Naive B cell (primary cell): ENCODE measurements at regions not wholly inside any gene's neighbourhood (a gene's known extent, or its start where the extent isn't known, plus 50 kb on each side); places are given as distances from the start of the nearest gene placed in this dataset.
A peak's percentile ranks its signal among the peaks of the same experiment; 100 is the strongest.

Source experiments
- ATAC-seq, 2 donors: fragments of 150-1000 bp; cut with Tn5 transposase; 2 replicates each; pipeline ENCODE4 v1.10.0; 2021; ENCODE audit warnings: low read depth in 2 of 2, mild to moderate bottlenecking in 2 of 2, moderate library complexity in 2 of 2
- DNase-seq: peaks from one replicate; pipeline ENCODE4 v3.0.0; 2022
- H3K27ac Mint-ChIP-seq, 6 donors: one replicate each; pipeline ENCODE4 v1.8.0; 2020 to 2022; ENCODE audit warnings: mild to moderate bottlenecking in 6 of 6, mixed read lengths in 6 of 6, moderate library complexity in 5 of 6, inconsistent platforms in 2 of 6
- H3K27me3 Mint-ChIP-seq, 3 donors: one replicate each; pipeline ENCODE4 v1.8.0; 2021 to 2022; ENCODE audit warnings: mixed read lengths in 3 of 3, mild to moderate bottlenecking in 1 of 3
- H3K36me3 Mint-ChIP-seq, 2 donors: one replicate each; pipeline ENCODE4 v1.8.0; 2020 to 2022; ENCODE audit warnings: mixed read lengths in 2 of 2, inconsistent platforms in 1 of 2, mild to moderate bottlenecking in 1 of 2
- H3K4me1 Mint-ChIP-seq, 3 donors: one replicate each; pipeline ENCODE4 v1.8.0; 2020 to 2022; ENCODE audit warnings: mixed read lengths in 3 of 3, inconsistent platforms in 1 of 3, mild to moderate bottlenecking in 1 of 3, moderate library complexity in 1 of 3
- H3K4me3 Mint-ChIP-seq, 8 donors: one replicate each; pipeline ENCODE4 v1.8.0; 2020 to 2022; ENCODE audit warnings: mild to moderate bottlenecking in 8 of 8, mixed read lengths in 8 of 8, moderate library complexity in 8 of 8, inconsistent platforms in 2 of 8
- H3K9me3 Mint-ChIP-seq, 7 donors: one replicate each; pipeline ENCODE4 v1.8.0; 2020 to 2022; ENCODE audit warnings: mixed read lengths in 7 of 7, mild to moderate bottlenecking in 5 of 7, inconsistent platforms in 2 of 7, moderate library complexity in 1 of 7

DNA sequence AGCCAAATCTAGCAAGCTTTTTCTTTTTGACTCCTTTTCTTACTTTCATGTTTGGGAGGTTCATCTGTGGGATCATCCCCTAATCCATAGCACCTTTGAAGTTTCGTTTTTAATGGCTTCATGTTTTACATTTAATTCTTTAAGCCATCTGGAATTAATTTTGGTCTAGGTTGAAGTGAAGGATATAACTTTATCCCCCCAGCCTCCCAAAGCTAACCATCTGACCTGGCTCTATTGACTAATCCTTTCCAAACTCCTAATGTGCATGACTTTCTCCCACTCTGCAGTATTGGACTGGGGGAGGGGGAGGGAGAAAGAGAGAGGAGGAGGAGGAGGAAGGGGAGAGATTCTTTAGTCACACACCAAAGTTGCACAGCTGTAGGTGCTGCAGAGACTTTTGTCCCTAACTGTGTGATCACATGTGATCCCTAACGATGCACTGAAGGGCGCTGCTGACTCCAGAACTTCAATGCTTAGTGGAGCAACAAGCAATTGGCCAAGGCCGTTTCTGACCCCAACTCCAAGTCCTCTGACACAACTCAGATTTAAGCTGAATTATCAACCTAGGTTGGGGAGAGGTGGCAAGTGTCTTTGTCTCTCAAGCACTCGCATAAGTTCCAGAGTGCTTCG is 191.6 kb downstream of the HUNK start:
- DNase-seq = no peak
- Mint-ChIP-seq H3K27me3 (peaks cover under 1 to 21% (median 4%) of the 10 kb centered on the region in 3 donors), H3K4me3 (peak overlapping the region in 1 of 8 donors; percentile 53), H3K9me3 (peaks cover 0 to 8% (median 2%) of the 10 kb centered on the region in 7 donors), H3K27ac (no peak overlapping the region), H3K36me3 (peaks cover 0 to 1% of the 10 kb centered on the region in 2 donors), H3K4me1 (no peaks in the 10 kb centered on the region)
- no peak for ATAC-seq

DNA sequence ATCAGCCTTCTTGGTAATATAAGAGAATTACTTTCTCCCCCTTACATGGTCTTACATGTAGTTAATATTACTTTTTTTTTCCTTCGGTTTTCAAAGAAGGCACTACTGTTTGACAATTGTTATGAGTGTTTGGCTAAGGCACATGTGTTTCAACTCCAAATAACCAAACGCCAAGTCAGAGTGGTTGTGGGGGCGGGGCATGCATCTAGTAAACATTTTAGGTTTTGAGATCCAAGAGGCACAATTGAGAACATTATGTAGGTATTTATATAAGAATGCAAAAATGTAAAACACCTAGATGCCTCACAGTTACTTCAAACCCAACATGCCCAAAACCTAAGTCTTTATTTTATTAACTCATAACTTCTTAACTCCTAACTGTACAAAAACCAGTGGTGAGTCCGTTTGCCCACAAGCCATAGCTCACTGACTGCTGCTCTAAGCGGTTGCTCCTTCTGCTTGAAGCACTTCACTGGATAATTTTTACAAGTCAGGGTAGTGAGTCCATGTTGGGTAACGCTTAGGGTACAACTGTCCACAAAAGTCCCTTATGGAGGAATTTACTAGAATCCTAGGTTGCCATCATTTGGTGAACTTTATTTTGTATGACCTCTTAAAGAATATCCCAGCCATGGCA is 189.9 kb downstream of the HUNK start:
- Mint-ChIP-seq H3K9me3 (peaks cover 0 to 19% (median 3%) of the 10 kb centered on the region in 7 donors), H3K4me1 (no peaks in the 10 kb centered on the region), H3K36me3 (peaks cover 0 to 8% of the 10 kb centered on the region in 2 donors), H3K27ac (no peak overlapping the region), H3K27me3 (peaks cover 4 to 21% (median 13%) of the 10 kb centered on the region in 3 donors), H3K4me3 (no peak overlapping the region)
- ATAC-seq (no peak), DNase-seq (no peak)

DNA sequence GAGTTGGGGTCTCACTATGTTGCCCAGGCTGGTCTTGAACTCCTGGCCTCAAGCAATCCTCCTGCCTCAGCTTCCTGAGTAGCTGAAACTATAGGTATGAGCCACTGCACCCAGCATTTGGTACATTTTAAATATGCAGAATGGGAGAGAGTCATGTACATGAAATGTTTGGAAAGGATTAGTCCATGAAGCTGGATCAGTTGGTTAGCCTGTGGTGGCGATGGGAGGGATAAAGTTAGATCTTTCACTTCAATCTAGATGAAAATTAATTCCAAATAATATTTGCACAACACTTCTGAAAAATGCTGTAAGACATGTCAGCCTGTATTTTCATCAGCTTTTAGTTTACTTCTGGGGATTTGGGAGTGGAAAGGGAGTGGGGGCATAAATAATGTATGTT is 188.9 kb downstream of the HUNK start:
- Mint-ChIP-seq H3K4me3 (no peak overlapping the region), H3K4me1 (no peaks in the 10 kb centered on the region), H3K27me3 (peaks cover 4 to 15% (median 14%) of the 10 kb centered on the region in 3 donors), H3K9me3 (peaks cover 0 to 19% (median 3%) of the 10 kb centered on the region in 7 donors), H3K36me3 (peaks cover 0 to 8% of the 10 kb centered on the region in 2 donors), H3K27ac (no peak overlapping the region)
- DNase-seq (no peak), ATAC-seq (no peak)

DNA sequence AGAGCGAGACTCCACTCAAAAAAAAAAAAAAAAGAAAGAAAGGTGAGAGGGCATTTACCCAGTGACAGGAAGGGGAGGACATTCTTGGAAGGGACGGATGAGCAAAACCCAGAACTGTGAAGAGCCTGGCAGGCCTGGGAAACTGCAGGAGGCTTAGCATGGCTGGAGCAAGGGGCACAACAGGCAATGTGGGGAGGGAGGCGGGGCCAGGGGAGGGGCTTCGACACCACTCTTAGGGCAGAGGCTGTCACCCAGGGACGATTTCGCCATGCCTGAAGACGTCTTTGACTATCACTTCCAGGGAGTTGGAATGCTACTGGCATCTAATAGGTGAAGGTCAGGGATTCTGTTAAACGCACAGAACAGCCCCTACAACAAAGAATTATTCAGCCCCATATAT is 184.0 kb downstream of the HUNK start:
- ATAC-seq (no peak), DNase-seq (no peak)
- peaks cover 11 to 24% (median 19%) of the 10 kb centered on the region in 7 donors for H3K9me3 Mint-ChIP-seq
- H3K27ac Mint-ChIP-seq = no peak overlapping the region
- H3K4me1 Mint-ChIP-seq = no peaks in the 10 kb centered on the region
- peaks cover 5 to 16% of the 10 kb centered on the region in 2 donors for H3K36me3 Mint-ChIP-seq
- H3K27me3 Mint-ChIP-seq = peaks cover 0 to 24% (median 0%) of the 10 kb centered on the region in 3 donors
- H3K4me3 Mint-ChIP-seq = no peak overlapping the region

DNA sequence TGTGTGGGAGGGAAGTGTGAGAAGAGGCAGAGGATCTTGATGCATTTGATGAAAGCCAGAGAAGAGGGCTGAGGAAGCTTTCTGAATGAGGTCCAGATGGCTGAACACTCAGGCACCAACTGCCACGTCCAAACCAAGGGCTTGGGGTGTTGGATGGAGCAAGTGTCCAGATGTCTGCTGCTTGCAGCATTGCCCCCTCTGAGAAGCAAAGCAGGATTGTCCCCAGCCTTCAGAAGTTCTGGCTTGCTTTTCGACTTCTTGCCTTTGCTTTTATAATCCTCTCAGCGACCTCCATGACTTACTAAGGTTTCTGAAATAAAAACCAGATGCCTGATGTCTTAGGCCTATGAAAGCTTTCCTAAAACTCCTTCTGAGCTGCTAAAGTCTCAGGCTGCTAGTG is 182.5 kb downstream of the HUNK start:
- H3K36me3 Mint-ChIP-seq = peaks cover 5 to 20% of the 10 kb centered on the region in 2 donors
- no peak for DNase-seq
- H3K9me3 Mint-ChIP-seq = peaks cover 16 to 31% (median 23%) of the 10 kb centered on the region in 7 donors
- H3K4me1 Mint-ChIP-seq = no peaks in the 10 kb centered on the region
- peaks cover 0 to 24% (median 0%) of the 10 kb centered on the region in 3 donors for H3K27me3 Mint-ChIP-seq
- ATAC-seq = no peak
- H3K4me3 Mint-ChIP-seq = no peak overlapping the region
- H3K27ac Mint-ChIP-seq = no peak overlapping the region
